HCT116 (cell line): ENCODE measurements at regions not wholly inside any gene's neighbourhood (a gene's known extent, or its start where the extent isn't known, plus 50 kb on each side); places are given as distances from the start of the nearest gene placed in this dataset.

Experiments used
- CTCF ChIP-seq, 3 experiments: fragments of 200-600 bp in 1 of 3; sonication (generic) in 1 of 3; IDR thresholded peaks in 2 of 3; conservative IDR thresholded peaks in 1 of 3; 2 replicates each; pipeline ENCODE4 v1.5.1; 2012 to 2017; ENCODE audit warnings: low read depth in 2 of 3, low read length in 2 of 3, antibody characterized with exemption in 1 of 3, borderline replicate concordance in 1 of 3, control low read depth in 1 of 3, mild to moderate bottlenecking in 1 of 3, mixed read lengths in 1 of 3, mixed run types in 1 of 3, moderate library complexity in 1 of 3; ENCODE audit not compliant: insufficient read depth in 1 of 3
- EGR1 ChIP-seq: IDR thresholded peaks from 2 replicates; pipeline ENCODE4 v1.6.1; 2012; ENCODE audit warnings: low read depth
- EZH2 ChIP-seq: fragments of 200-600 bp; sonication (generic); IDR thresholded peaks from 2 replicates; pipeline ENCODE4 v1.6.1; 2017; ENCODE audit warnings: antibody characterized with exemption, mixed run types
- MAX ChIP-seq: IDR thresholded peaks from 2 replicates; pipeline ENCODE4 v1.6.1; 2012
- POLR2A ChIP-seq: IDR thresholded peaks from 2 replicates; pipeline ENCODE4 v1.7.0; 2011; ENCODE audit warnings: borderline replicate concordance; ENCODE audit not compliant: insufficient read depth, insufficient read length; ENCODE audit errors: extremely low read depth
- POLR2AphosphoS5 ChIP-seq: IDR thresholded peaks from 2 replicates; pipeline ENCODE4 v1.6.1; 2011; ENCODE audit warnings: mild to moderate bottlenecking, low read depth, low read length, moderate library complexity
- RAD21 ChIP-seq: IDR thresholded peaks from 2 replicates; pipeline ENCODE4 v1.6.1; 2012; ENCODE audit warnings: low read depth, mild to moderate bottlenecking
- SIN3A ChIP-seq: IDR thresholded peaks from 2 replicates; pipeline ENCODE4 v1.6.1; 2012; ENCODE audit warnings: low read depth
- TCF7L2 ChIP-seq: IDR thresholded peaks from 2 replicates; pipeline ENCODE4 v1.7.0; 2011; ENCODE audit warnings: borderline replicate concordance, inconsistent platforms; ENCODE audit not compliant: insufficient read depth, insufficient read length; ENCODE audit errors: extremely low read depth
- YY1 ChIP-seq: IDR thresholded peaks from 2 replicates; pipeline ENCODE4 v1.6.1; 2011; ENCODE audit warnings: low read length, low read depth, moderate library complexity, mild to moderate bottlenecking; ENCODE audit not compliant: insufficient replicate concordance; ENCODE audit errors: extremely low read depth
- ZBTB33 ChIP-seq: IDR thresholded peaks from 2 replicates; pipeline ENCODE4 v1.6.1; 2011; ENCODE audit warnings: mild to moderate bottlenecking, low read length, moderate library complexity; ENCODE audit not compliant: insufficient replicate concordance; ENCODE audit errors: extremely low read depth

- TF ChIP-seq RAD21 (no peak), EGR1 (no peak), ZBTB33 (no peak), SIN3A (no peak), EZH2 (no peak), CTCF (IDR thresholded peaks at IDR 0.05 in 2 of 3, conservative IDR thresholded peaks at IDR 0.05 in 1 of 3; ENCODE audit: borderline replicate concordance in 1 of 3, insufficient read depth in 1 of 3, low read depth in 2 of 3, low read length in 2 of 3) (no peak), POLR2A (no peak), POLR2AphosphoS5 (no peak), TCF7L2 (no peak), MAX (no peak), YY1 (no peak)
Measured at GRCh38 chr10:33802566-33802965, 468.1 kb upstream of the NRP1 start.
